Caco-2 (cell line): ENCODE measurements at regions not wholly inside any gene's neighbourhood (a gene's known extent, or its start where the extent isn't known, plus 50 kb on each side); places are given as distances from the start of the nearest gene placed in this dataset.

Source experiments
- BruUV-seq: library from RNA; stranded (reverse); fragments of 400-500 nt; replicated peaks from 2 replicates; lab custom pipeline; 2021; lab: Mats Ljungman, UMichigan
- CTCF ChIA-PET: fragments of 300-600 bp; sonication (Branson Sonifier 250); formaldehyde crosslinking; loops from one replicate; lab custom pipeline; 2022; ENCODE audit warnings: antibody characterized with exemption; lab: Charles Lee
- POLR2A ChIA-PET: fragments of 300-600 bp; sonication (Branson Sonifier 250); formaldehyde crosslinking; loops from one replicate; lab custom pipeline; 2022; ENCODE audit warnings: antibody characterized with exemption; lab: Charles Lee
- DNase-seq, 2 experiments: peaks; one replicate each; pipeline versions ENCODE4 v3.0.0 to v3.0.0-alpha.2; 2020 to 2022
- H3K27me3 ChIP-seq: replicated peaks from 2 replicates; pipeline ENCODE4 v1.6.0; 2011; ENCODE audit warnings: low read length; ENCODE audit not compliant: control insufficient read depth, insufficient read depth
- H3K36me3 ChIP-seq: 2 replicates; pipeline ENCODE4 v1.5.1; 2011; ENCODE audit warnings: low read length; ENCODE audit not compliant: control insufficient read depth, insufficient read depth
- H3K4me1 ChIP-seq: fragments of 250-450 bp; sonication (Bioruptor Pico); 2 replicates; pipeline ENCODE4 v1.5.1; 2020; ENCODE audit warnings: mild to moderate bottlenecking
- H3K4me3 ChIP-seq: 2 replicates; pipeline ENCODE4 v1.5.1; 2011; ENCODE audit warnings: low read depth, mild to moderate bottlenecking, control low read depth, low read length
- H3K9me3 ChIP-seq: fragments of 250-450 bp; sonication (Bioruptor Pico); 2 replicates; pipeline ENCODE4 v1.5.1; 2020; ENCODE audit warnings: mild to moderate bottlenecking, moderate library complexity
- H3K27ac Mint-ChIP-seq: one replicate; pipeline ENCODE4 v1.8.0; 2022; ENCODE audit warnings: mixed read lengths; ENCODE audit not compliant: unreplicated experiment
- H3K27me3 Mint-ChIP-seq: one replicate; pipeline ENCODE4 v1.8.0; 2022; ENCODE audit warnings: mixed read lengths; ENCODE audit not compliant: insufficient read depth, unreplicated experiment
- H3K36me3 Mint-ChIP-seq: one replicate; pipeline ENCODE4 v1.8.0; 2022; ENCODE audit warnings: mild to moderate bottlenecking, mixed read lengths; ENCODE audit not compliant: insufficient read depth, unreplicated experiment
- H3K4me1 Mint-ChIP-seq: one replicate; pipeline ENCODE4 v1.8.0; 2022; ENCODE audit warnings: low read depth, mixed read lengths; ENCODE audit not compliant: unreplicated experiment
- H3K4me3 Mint-ChIP-seq: one replicate; pipeline ENCODE4 v1.8.0; 2022; ENCODE audit warnings: mild to moderate bottlenecking, moderate library complexity, mixed read lengths; ENCODE audit not compliant: unreplicated experiment
- H3K9me3 Mint-ChIP-seq: one replicate; pipeline ENCODE4 v1.8.0; 2022; ENCODE audit warnings: mixed read lengths; ENCODE audit not compliant: unreplicated experiment
- intact Hi-C: fragments of 100-400 bp; cut with micrococcal nuclease; formaldehyde crosslinking; loops from one replicate; pipeline ENCODE4 v1.10.0; 2022; ENCODE audit not compliant: unreplicated experiment
- TF ChIP-seq, protein P1 (sequence below), 2 experiments: fragments of 200-600 bp in 1 of 2; IDR thresholded peaks; 1 replicate in 1 of 2; 2 replicates in 1 of 2; pipeline versions ENCODE4 v1.5.1 to v1.8.0; 2011 to 2022; ENCODE audit warnings: antibody characterized with exemption in 1 of 2, control low read depth in 1 of 2, inconsistent platforms in 1 of 2, low read depth in 1 of 2, low read length in 1 of 2, mild to moderate bottlenecking in 1 of 2, moderate library complexity in 1 of 2; ENCODE audit not compliant: insufficient read depth in 1 of 2, severe bottlenecking in 1 of 2, unreplicated experiment in 1 of 2

DNA sequence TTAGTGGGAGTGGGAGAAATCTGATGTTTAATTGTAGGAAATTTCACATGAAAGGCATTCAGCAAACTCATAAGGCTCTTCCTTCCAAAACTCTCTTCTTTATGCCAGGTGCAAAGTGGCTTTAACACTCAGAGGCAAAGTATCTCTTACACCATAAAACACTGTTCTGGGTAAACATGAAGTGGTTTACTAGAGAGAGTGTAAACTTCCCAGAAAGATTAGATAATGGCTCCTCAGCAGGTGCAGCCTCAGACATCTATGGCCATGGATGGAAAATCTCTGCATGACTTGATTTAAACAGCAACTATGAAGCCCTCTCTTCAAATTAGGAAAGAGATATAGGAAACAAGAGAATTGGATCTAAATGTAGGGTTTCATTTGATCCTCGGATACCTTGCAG, 583.1 kb upstream of the SALL1 start:
- intact Hi-C loops: no loop called here
- Mint-ChIP-seq H3K27ac (no peak overlapping the region), H3K9me3 (no peaks in the 10 kb centered on the region), H3K4me1 (no peaks in the 10 kb centered on the region), H3K36me3 (no peaks in the 10 kb centered on the region), H3K27me3 (peaks cover 13% of the 10 kb centered on the region), H3K4me3 (no peak overlapping the region)
- H3K36me3 ChIP-seq: no peaks in the 10 kb centered on the region
- no TSS peak for BruUV-seq
- no peaks in the 10 kb centered on the region for H3K9me3 ChIP-seq
- TF ChIP-seq, protein P1, sequence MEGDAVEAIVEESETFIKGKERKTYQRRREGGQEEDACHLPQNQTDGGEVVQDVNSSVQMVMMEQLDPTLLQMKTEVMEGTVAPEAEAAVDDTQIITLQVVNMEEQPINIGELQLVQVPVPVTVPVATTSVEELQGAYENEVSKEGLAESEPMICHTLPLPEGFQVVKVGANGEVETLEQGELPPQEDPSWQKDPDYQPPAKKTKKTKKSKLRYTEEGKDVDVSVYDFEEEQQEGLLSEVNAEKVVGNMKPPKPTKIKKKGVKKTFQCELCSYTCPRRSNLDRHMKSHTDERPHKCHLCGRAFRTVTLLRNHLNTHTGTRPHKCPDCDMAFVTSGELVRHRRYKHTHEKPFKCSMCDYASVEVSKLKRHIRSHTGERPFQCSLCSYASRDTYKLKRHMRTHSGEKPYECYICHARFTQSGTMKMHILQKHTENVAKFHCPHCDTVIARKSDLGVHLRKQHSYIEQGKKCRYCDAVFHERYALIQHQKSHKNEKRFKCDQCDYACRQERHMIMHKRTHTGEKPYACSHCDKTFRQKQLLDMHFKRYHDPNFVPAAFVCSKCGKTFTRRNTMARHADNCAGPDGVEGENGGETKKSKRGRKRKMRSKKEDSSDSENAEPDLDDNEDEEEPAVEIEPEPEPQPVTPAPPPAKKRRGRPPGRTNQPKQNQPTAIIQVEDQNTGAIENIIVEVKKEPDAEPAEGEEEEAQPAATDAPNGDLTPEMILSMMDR (IDR thresholded peaks at IDR 0.05; ENCODE audit: insufficient read depth in 1 of 2, low read depth in 1 of 2, low read length in 1 of 2, severe bottlenecking in 1 of 2, unreplicated experiment in 1 of 2): no peak
- DNase-seq: no peak
- ChIA-PET POLR2A (no interaction called here), CTCF (no interaction called here)
- H3K4me3 ChIP-seq: no peak overlapping the region
- no peaks in the 10 kb centered on the region for H3K4me1 ChIP-seq
- H3K27me3 ChIP-seq: no peaks in the 10 kb centered on the region

DNA sequence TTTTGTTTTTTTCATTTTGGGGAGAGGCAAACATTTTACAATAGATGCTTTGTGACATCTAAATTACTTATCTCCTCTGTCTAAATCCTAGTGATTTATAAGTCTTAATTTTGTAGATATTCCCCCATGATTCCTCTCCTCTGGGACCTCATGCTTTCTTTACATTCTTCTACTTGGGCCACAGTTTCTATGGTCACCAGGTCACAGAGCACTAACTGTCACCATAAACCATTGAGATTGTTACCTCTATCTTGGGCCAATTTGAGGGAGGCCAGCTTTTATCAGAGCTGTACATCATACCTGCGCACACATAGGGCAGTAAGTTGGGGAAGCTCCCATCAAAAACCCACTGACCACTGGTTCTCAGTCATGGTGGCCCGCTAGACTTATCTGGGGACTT, 582.1 kb upstream of the SALL1 start:
- H3K9me3 ChIP-seq: no peaks in the 10 kb centered on the region
- H3K36me3 ChIP-seq: no peaks in the 10 kb centered on the region
- H3K4me3 Mint-ChIP-seq: no peak overlapping the region
- peaks cover 18% of the 10 kb centered on the region for H3K27me3 Mint-ChIP-seq
- H3K9me3 Mint-ChIP-seq: no peaks in the 10 kb centered on the region
- H3K4me1 ChIP-seq: no peaks in the 10 kb centered on the region
- no peaks in the 10 kb centered on the region for H3K27me3 ChIP-seq
- H3K4me1 Mint-ChIP-seq: no peaks in the 10 kb centered on the region
- H3K4me3 ChIP-seq: no peak overlapping the region
- no peak overlapping the region for H3K27ac Mint-ChIP-seq
- ChIA-PET POLR2A (no interaction called here), CTCF (no interaction called here)
- no TSS peak for BruUV-seq
- H3K36me3 Mint-ChIP-seq: no peaks in the 10 kb centered on the region
- DNase-seq: no peak
- TF ChIP-seq, protein P1 (IDR thresholded peaks at IDR 0.05; ENCODE audit: insufficient read depth in 1 of 2, low read depth in 1 of 2, low read length in 1 of 2, severe bottlenecking in 1 of 2, unreplicated experiment in 1 of 2): no peak
- intact Hi-C loops: no loop called here

DNA sequence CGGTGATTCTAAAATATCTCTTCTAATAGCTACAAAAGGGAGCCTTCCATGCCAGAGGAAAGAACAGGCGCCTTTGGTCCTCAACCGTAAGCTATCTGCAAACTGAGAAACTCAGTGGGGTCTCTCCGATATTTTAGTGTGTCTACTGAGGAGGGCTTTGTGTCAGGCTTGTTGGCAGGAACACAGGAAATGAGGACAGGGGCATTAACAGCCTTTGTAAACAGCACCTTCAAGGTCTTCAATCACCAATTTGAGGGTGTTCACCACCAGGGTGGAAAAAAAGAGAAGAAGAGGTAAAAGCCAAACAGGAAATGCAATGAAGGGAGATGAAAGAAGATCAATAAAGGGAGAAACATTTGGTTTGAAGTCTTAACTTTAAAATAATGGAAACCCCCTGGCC, 580.1 kb upstream of the SALL1 start:
- TF ChIP-seq, protein P1 (IDR thresholded peaks at IDR 0.05; ENCODE audit: insufficient read depth in 1 of 2, low read depth in 1 of 2, low read length in 1 of 2, severe bottlenecking in 1 of 2, unreplicated experiment in 1 of 2): no peak
- no peak overlapping the region for H3K27ac Mint-ChIP-seq
- peaks cover 18% of the 10 kb centered on the region for H3K27me3 Mint-ChIP-seq
- ChIA-PET POLR2A (no interaction called here), CTCF (no interaction called here)
- no peaks in the 10 kb centered on the region for H3K9me3 ChIP-seq
- no peak overlapping the region for H3K4me3 Mint-ChIP-seq
- no peaks in the 10 kb centered on the region for H3K36me3 Mint-ChIP-seq
- H3K4me3 ChIP-seq: no peak overlapping the region
- intact Hi-C loops: no loop called here
- no peaks in the 10 kb centered on the region for H3K27me3 ChIP-seq
- H3K36me3 ChIP-seq: no peaks in the 10 kb centered on the region
- no peaks in the 10 kb centered on the region for H3K9me3 Mint-ChIP-seq
- no TSS peak for BruUV-seq
- no peak for DNase-seq
- no peaks in the 10 kb centered on the region for H3K4me1 ChIP-seq
- no peaks in the 10 kb centered on the region for H3K4me1 Mint-ChIP-seq
